ENCODE measurements at regions not wholly inside any gene's neighbourhood (a gene's known extent, or its start where the extent isn't known, plus 50 kb on each side); places are given as distances from the start of the nearest gene placed in this dataset.

DNA sequence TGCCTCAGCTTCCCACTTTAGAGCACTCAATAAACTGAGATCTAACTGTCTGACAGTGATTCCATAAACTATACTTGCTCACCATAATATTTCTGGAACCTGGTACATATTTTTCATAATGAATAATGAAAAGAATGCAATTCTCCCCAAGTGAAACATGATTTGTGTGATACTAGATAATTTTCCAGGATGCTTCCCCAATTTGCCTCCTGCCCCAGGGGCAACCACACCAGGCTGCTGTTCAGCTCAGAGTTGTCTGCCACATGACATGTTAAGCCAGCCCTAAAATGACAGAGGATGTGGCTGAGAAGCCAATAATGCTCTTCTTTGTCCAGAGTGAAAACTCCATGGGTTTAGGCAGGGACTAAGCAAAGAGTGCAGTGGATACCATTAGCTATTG is 62.9 kb upstream of the SEZ6L start:
- TF ChIP-seq, protein P1, sequence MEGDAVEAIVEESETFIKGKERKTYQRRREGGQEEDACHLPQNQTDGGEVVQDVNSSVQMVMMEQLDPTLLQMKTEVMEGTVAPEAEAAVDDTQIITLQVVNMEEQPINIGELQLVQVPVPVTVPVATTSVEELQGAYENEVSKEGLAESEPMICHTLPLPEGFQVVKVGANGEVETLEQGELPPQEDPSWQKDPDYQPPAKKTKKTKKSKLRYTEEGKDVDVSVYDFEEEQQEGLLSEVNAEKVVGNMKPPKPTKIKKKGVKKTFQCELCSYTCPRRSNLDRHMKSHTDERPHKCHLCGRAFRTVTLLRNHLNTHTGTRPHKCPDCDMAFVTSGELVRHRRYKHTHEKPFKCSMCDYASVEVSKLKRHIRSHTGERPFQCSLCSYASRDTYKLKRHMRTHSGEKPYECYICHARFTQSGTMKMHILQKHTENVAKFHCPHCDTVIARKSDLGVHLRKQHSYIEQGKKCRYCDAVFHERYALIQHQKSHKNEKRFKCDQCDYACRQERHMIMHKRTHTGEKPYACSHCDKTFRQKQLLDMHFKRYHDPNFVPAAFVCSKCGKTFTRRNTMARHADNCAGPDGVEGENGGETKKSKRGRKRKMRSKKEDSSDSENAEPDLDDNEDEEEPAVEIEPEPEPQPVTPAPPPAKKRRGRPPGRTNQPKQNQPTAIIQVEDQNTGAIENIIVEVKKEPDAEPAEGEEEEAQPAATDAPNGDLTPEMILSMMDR (IDR thresholded peaks at IDR 0.05): no peak
- TF ChIP-seq POLR2A (IDR thresholded peaks at IDR 0.05) (no peak), POLR2AphosphoS5 (IDR thresholded peaks at IDR 0.05) (no peak), EP300 (IDR thresholded peaks at IDR 0.05) (no peak)

Data from gastroesophageal sphincter (tissue), 3 donors.